ENCODE measurements at regions not wholly inside any gene's neighbourhood (a gene's known extent, or its start where the extent isn't known, plus 50 kb on each side); places are given as distances from the start of the nearest gene placed in this dataset.

DNA sequence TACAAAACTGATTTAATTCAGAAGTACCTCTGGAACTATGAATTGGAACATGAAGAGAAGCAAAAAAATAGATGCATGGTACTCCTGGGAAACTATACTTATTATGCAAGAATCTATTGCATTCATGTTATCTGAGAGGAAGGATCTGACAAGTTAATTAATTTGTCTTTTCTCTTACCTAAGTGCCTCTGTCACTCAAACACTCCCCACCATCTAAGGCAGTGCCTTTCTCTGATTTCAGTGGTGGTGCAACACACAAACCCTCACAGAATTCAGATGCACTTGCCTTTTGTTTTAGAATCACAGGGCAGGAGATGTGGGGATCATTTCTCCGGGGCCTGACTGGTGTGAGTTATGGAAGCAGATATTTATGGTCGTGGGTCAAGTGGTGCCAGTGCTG lies 52.5 kb upstream of the C9orf72 start:
- DNase-seq = no peak

DNA sequence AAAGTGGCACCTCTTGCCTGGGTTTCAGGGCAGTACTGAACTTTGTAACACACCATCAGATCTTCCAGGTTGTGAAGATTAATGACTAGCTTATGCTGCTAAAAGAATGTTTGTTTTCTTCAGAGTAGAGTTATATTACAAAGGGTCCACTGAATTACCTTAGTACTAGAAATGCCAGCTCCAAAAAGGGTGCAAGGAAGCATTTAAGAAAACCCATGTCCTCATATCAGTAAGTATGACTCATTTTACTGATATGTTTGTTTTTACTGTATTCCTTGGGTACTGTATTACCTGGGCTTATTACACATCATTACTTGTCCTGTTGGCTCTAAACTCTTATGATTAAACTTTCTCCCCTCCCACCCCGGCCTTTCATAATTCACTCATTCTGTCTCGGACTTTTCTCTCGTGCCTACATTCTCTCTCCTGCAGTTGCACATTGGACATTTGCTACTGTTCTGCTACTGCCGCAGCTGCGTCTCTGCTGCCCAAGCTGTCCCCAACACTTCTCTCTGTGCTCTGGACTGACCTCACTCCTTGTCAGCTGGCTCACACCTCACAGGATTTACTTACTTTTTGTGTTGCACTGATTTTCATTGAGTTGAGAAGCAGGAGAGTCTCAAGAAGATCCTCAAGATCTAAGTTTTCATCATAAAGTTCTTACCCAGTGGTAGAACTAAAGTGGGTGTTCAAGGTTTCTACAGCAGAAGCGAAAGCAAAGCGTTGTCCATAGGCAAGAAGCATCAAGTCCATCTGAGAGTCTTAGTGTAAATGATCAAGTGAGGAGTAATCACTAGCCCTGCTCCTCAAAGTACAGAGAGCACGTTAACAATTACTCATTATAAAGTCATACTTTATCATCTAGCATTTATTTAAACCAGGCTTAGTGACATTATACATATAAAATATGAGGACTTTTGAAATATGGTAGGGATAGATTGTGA lies 53.2 kb upstream of the C9orf72 start:
- no peak for DNase-seq

DNA sequence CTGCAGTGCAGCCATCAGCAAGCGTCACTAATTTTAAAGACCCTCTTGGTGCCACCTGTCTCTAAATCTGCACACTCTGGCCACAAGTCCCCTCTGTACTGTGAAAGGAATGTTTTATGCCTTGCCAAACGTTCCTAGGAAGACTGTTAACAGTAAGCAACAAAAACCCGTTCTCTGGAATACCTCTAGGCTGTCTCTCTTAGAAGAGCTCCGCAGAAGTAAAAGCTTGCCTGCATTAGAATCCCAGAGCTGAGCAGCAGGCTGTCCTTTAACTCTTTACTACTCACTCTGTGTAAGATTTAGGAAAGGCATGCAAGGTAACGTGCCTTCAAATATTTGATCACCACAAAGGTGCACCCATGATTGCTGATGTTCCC lies 53.9 kb upstream of the C9orf72 start:
- no peak for DNase-seq

DNA sequence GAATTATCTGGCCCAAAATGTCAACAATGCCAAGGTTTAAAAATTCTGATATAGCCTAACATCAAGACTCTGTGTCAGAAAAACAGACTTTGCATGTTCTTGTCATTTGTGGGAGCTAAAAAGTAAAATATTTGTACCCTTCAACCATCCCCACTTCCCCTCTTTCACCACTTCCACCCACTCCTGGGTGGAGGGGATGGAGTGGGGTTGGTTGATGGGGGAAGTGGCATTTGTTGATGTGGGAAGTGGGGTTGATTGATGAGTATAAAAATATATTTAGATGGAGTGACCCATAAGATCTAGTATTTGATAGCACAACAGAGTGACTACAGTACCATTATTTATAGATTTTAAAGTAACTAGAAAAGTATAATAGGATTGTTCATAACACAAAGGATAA lies 55.0 kb upstream of the C9orf72 start:
- no peak for DNase-seq

DNA sequence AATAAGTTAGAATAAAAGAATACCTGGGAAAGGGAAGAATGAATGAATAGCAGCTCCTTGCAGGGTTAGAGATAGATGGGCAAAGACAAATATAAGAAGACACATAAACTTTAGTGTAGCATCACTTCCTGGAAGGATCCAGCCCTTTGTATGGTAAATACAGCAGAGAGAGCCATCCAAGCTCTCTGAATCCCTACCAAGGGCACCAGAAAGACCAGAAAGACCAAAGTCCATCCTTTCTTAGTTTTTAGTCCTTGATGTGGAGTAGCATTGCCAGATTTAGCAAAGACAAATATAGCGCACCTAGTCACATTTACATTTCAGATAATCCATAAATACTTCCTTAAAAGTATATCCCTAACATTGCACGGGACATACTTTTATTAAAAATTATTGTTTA lies 56.1 kb upstream of the C9orf72 start:
- no peak for DNase-seq

DNA sequence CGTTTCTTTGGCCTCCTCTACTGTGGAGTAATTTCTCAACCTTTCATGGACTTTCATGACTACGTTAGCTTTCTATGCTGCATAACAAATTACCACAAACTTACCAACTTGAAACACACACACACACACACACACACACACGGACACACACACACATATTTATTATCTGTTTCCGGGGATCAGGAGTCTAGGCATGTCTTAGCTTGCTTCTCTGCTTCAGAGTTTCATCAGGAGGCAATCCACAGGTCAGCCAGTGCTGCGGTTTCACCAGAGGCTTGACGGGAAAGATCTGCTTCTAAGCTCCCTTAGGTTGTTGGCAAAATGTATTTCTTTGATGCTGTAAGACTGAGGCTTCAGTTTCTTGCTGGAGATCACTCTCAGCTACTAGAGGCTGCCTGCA lies 59.0 kb upstream of the C9orf72 start:
- no peak for DNase-seq

DNA sequence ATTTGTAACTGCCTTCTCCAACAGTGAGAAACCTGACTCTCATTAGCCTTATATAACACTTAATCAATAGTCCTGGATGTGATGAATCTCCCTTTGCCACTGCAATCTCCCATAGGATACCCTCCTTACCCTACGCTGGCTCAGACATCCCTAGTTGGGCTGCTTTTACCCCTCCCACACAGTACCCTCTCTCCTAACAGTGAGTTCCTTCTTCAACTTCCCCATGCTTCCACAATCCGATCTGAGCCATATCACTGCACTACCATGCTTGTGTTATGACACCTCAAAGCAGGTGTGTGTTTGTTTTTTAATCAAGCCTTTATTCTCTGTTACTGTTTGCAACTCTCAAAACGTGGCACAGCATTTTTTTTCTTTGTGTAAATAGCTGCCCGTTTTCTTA lies 60.5 kb upstream of the C9orf72 start:
- DNase-seq = no peak

DNA sequence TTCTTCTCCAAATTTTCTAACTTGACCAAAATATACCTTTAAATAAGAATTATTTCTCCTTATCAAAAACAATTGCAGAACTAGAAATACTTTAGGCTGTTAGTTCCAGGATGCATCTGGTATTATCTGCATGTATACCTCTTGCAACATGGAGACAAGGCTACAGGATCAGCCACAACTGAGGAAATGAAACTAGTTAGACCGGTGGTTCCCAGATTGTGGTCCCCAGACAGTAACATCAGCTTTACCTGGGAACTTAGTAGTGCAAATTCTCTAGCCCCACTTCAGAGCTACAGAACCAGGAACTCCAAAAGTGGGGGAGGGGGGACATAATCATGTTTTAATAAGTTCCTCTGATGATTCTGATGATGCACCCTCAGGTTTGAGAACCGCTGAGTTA lies 61.6 kb upstream of the C9orf72 start:
- DNase-seq = peak; percentile 22 to 44

DNA sequence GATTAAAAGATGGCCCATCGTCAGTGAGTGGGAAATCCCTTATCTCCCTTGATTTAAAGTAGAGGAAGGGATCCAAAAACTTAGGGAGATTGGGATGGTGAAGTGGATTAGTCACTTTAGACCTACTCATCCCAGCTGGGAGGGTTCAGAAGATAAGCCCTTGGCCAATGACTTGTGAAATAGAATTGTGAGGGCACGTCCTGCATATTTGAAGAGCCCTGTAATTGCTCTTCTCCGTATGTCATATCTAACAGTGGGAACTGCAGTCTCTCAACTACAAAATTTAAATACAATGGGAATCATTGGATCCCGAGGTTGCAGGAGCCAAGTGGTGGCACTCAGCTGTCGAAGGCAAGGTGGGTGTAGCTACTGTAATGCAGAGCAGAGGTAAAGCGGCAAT lies 65.4 kb upstream of the C9orf72 start:
- DNase-seq = no peak

DNA sequence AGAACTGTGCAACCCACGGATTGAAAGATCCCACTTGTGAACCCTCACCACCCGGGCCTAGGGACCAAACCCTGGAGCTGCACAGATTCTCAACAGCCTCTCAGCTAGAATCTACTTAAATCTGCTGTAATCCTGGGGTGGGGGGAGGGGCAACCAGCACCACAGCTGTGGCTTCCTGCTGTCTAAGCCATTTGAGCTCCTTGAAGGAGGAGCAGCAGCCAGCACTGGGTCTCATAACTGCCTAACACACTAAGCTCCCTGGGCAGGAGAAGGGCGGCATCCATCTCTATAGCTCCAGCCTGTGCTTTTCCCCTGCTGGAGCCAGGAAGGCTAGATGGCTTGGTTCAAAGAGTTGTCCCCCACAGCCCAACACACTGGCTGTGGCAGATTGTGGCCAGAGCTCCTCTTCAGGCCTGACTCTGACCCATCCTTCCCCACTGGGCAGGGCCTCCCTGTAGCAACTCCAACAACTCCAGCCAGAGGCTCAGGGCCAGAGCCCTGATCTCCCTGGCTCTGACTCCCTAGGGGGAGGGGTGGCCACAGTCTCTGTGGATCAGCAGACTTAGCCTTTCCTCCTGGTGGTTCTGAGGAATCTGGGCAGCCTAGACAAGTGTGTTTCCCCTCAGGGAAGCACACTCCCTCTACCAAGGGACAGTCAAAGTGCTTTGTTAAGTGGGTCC lies 72.0 kb upstream of the C9orf72 start:
- DNase-seq = no peak

DNA sequence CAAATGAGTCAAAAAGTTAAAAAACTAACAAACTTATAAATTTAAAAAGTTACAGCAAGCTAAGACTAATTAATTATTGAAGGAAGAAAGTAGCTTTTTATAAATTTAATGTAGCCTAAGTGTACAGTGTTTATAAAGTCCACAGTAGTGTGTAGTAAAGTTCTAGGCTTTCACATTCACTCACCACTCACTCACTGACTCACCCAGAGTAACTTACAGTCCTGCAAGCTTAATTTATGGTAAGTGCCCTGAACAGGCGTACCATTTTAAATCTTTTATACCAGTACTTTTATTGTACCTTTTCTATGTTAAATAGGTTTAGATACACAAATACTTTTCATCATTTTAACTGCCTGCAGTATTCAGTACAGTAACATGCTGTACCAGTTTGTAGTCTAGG lies 80.0 kb upstream of the C9orf72 start:
- no peak for DNase-seq

DNA sequence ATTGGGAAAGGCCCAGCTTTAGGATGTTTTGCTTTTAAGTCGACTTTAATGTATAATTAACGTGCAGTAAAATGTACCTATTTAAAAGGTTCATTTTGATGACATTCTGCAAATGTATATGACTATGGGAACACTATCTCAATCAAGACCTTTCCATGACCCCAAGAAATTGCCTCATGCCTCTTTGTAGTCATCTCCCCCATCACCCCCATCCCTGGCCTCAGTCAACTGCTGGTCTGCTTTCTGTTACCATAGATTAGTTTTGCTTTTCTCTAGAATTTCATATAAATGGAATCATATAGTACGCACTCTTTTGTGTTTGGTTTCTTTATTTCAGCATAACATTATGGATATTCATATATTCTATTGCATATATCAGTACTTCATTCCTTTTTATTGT lies 80.7 kb upstream of the C9orf72 start:
- DNase-seq = no peak

DNA sequence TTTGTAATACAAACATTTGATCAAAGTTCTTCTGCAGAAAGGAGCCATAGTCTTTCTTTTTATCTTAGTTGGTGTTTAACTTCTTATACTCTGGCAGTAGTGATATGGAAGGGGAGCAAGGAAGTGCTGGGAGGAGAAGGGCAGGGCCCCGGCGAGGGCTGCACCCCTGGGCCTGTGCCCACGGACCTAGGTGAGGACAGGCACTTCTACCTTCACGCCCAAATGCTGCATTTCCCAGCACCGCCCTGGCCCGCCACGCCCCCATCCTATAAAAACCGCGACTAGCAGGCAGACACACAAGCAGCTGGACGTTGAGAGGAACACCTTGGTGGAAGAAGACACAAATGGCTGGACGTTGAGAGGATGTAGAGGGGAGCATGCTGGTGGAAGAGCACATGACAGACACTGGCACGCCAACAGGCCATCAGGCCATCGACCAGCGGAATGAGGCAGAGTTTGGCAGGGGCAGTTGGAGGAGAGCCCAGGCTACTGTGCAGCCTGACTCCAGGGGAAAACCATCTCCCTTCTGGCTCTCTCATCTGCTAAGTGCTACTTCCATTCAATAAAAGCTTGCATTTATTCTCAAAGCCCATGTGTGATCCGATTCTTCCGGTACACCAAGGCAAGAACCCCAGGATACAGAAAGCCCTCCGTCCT lies 81.5 kb upstream of the C9orf72 start:
- DNase-seq = no peak

DNA sequence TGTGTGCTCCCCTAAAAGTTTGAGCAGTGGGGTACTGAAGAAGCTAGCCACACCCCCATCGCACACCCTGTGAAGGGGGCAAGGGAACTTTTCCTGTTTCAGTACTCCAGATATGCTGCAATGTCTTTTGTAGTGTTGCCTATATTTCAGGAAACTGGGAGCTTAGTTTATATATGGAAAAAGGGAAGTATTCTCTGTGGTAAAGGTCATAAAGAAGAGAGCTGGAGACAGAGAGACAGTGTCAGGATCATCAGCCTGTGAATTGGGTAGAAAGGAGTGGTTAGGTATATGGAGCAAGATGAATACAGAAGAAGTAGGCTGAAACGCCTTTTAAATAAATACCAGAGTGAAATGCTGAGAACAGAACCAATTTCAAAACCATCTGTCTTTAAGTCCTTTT lies 82.2 kb upstream of the C9orf72 start:
- DNase-seq = no peak

DNA sequence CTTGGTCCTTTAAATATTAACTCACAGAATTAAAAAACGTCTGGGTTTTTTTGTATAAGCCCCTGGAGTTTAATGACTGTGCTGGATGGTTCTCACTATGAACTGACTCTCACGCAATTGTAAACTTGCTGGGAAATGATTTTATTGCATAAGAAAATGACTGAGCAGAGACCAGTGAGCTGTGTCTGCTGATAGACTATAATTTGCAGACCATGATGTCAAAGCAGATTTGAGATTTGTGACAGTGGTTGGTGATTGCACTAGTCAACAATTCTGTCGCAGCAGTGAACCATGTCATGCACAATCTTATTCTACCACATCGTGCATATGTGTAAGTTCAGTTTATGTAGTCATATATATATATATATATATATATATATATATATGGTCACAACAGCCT lies 85.7 kb upstream of the C9orf72 start:
- no peak for DNase-seq

DNA sequence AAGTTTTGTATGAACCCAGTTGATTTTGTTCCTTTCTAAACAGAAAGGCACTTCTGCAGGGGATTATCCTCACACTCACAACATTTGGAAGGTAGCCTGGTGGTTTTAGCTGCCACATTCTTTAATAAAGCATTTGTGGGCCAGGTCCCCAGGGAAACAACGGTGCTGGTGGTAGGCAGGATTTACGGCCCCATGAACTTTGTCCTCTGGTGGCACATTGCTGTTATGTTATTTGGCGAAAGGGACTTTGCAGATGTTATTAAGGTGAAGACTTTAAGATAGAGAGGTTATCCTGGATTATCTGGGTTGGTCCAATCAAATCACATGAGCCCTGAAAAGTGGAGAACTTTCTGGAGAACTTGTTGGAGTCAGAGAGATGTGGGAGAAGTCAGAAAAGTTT lies 86.3 kb upstream of the C9orf72 start:
- DNase-seq = no peak

DNA sequence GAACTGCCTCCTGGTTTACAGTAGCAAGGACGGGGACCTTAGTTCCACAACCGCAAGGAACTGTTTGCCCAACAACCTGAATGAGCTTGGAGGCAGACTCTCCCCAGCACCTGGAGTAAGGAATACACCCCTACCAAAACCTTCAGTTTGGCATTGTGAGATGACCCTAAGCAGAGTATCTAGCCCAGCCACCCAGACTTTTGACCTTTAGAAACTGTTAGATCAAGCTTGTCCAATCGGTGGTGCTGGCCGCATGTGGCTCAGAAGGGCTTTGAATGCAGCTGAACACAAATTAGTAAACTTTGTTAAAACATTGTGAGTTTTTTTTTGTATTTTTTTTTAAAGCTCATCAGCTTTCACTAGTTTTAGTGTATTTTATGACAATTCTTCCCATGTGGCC lies 86.9 kb upstream of the C9orf72 start:
- DNase-seq = no peak

DNA sequence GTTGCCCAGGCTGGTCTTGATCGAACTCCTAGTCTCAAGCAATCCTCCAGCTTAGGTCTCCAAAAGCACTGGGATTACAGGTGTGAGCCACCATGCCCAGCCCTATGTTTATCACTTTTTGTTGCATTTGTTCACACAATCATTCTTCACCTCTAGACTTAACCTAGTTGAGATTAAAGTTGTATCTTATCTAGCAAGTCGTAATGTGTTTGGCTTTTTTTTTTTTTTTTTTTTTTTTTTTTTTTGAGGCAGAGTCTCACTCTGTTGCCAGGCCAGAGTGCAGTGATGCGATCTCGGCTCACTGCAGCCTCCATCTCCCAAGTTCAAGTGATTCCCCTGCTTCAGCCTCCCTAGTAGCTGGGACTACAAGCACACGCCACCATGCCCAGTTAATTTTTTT lies 90.2 kb upstream of the C9orf72 start:
- DNase-seq = no peak

DNA sequence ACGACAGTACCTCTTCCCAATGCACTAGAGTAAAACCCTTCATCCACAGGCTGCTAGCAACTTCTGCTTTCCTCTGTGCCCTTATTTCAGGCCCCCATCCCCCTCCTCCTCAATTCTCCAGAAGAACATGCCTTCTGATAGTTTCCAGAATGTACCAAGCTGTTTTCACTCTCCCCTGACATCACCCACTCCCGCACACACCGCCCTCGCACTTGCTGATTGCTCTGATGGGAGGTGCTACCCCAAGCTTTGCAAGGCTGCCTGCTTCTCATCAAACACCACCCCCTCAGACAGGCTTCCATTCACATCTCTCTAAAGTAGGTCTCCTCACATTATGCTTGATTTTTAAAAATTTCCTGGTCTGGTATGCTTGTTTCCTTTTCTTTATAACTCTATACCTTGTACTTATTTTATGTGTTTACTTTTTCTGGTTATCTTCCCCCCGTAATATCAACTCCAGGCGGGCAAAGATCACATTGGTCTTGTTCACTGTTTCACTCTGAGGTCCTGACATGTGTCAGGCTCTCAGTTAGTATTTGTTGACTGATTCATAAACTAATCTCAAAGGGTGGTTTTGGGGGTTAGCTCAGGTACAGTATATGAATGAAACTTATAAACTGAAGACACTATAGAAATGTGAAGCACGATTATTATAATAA lies 91.0 kb upstream of the C9orf72 start:
- DNase-seq = no peak

DNA sequence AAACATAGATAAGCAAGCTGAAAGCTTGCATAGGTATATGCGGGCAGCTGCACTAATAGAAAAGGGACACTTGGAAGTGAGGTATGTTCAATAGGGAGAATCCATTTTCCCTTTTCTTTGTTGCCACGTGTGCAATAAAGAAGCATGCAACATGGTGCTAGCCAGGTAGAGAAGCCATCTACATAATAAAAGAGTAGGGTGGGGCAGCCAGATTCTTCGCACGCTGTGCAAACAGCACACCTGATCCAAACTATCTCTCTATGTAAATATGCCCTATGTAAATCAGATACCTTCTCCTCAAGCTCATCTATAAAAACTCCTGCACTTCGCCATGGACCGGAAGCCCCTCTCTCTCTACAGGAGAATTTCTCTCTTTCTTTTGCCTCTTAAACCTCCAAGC lies 91.9 kb upstream of the C9orf72 start:
- no peak for DNase-seq

DNA sequence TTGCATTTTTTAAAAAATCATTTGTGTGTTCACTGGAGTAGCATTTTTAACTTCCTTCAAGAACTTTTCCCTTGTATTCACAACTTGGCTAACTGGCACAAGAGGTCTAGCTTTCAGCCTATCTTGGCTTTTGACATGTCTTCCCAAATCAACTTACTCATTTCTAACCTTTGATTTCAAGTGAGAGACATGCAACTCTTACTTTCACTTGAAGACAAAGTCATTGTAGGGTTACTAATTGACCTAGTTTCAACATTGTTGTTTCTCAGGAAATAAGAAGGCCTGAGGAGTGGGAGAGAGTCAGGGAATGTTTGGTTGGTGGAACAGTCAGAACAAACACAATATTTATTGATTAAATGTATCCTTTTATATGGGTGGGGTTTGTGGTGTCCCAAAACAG lies 95.0 kb upstream of the C9orf72 start:
- no peak for DNase-seq

DNA sequence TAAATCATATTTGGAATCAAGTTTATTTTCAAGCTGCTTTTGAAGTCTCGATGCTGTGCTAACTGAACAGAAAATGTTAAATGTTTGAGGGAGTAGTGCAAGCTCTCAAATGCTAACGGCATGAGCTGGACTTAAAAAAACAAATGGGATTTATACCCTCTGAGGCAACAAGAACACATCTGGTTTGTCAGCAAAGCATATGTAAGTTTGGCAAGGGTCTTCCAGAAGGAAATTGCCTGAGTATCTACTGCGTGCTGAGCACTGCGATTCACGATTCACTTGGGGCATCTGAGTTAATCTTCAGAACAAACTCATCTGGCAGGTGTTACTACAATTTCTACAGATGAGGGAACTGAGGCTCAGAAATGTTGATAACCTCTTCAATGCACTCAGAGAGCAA lies 98.4 kb upstream of the C9orf72 start:
- no peak for DNase-seq

DNA sequence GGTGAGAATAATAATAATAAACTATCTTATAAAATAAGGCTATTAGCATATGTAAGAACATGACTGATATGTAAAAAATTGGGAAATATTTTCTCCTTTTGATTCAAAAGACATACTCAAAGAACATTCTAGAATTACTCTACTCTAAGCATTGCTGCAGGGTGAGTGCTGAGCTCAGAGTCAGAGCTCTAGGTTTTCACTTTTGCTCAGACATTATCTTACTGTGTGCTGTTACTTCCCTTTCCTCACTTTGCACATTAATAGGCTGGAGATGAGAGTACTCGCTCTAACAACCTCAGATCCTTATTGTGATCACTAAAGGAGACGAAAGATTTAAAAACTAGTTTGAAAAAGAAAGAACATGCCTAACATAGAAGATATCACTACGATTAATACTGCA lies 99.4 kb upstream of the C9orf72 start:
- DNase-seq = no peak

DNA sequence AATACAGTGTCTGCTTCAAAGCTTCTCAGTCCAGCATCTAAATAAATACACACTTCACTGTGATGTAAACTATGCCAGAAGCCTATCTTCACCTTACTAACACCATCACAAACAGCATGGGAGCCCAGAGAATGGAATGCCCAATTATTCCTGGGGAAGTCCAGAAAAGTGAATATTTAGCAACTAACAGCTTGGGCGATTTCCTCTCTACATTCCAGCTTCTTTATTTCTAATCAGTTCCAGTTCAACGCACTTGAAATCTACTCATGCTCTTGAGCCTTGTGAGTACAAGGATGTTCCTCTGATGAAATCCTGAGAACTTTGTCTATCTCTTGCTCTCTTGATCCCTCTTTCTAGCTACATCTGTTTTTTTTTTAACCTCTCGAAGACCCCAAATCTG lies 100.4 kb upstream of the C9orf72 start:
- no peak for DNase-seq

All from CD4-positive, alpha-beta T cell treated with Interferon alpha-2 for 1 hour (primary cell).